ENCODE measurements at regions not wholly inside any gene's neighbourhood (a gene's known extent, or its start where the extent isn't known, plus 50 kb on each side); places are given as distances from the start of the nearest gene placed in this dataset.

- Mint-ChIP-seq H3K36me3 (ENCODE audit: insufficient read depth, unreplicated experiment) (no peaks in the 10 kb centered on the region), H3K4me3 (ENCODE audit: low read depth, unreplicated experiment) (no peak overlapping the region), H3K9me3 (ENCODE audit: low read depth, unreplicated experiment) (peaks cover 15% of the 10 kb centered on the region), H3K27ac (ENCODE audit: unreplicated experiment) (no peak overlapping the region), H3K27me3 (ENCODE audit: unreplicated experiment) (no peaks in the 10 kb centered on the region), H3K4me1 (ENCODE audit: low read depth, unreplicated experiment) (no peaks in the 10 kb centered on the region)
- DNase-seq = no peak
- no TSS peak for BruUV-seq (replicated peaks)
- CTCF ChIA-PET = no interaction called here
- intact Hi-C loops (cut with micrococcal nuclease; ENCODE audit: unreplicated experiment) = no loop called here
- no peak for TF ChIP-seq CTCF (IDR thresholded peaks at IDR 0.05; ENCODE audit: unreplicated experiment)
Measured at GRCh38 chr2:33730804-33731203, 131.7 kb upstream of the FAM98A start.

GRCh38 chr2:33730193-33730592 is 131.1 kb upstream of the FAM98A start:
- H3K36me3 Mint-ChIP-seq (ENCODE audit: insufficient read depth, unreplicated experiment) = no peaks in the 10 kb centered on the region
- no peaks in the 10 kb centered on the region for H3K4me1 Mint-ChIP-seq (ENCODE audit: low read depth, unreplicated experiment)
- peaks cover 15% of the 10 kb centered on the region for H3K9me3 Mint-ChIP-seq (ENCODE audit: low read depth, unreplicated experiment)
- H3K27me3 Mint-ChIP-seq (ENCODE audit: unreplicated experiment) = no peaks in the 10 kb centered on the region
- BruUV-seq (replicated peaks) = no TSS peak
- no peak for TF ChIP-seq CTCF (IDR thresholded peaks at IDR 0.05; ENCODE audit: unreplicated experiment)
- H3K4me3 Mint-ChIP-seq (ENCODE audit: low read depth, unreplicated experiment) = no peak overlapping the region
- DNase-seq = no peak
- intact Hi-C loops (cut with micrococcal nuclease; ENCODE audit: unreplicated experiment) = no loop called here
- CTCF ChIA-PET = no interaction called here
- H3K27ac Mint-ChIP-seq (ENCODE audit: unreplicated experiment) = no peak overlapping the region

GRCh38 chr2:33729353-33729752 is 130.3 kb upstream of the FAM98A start:
- peaks cover 15% of the 10 kb centered on the region for H3K9me3 Mint-ChIP-seq (ENCODE audit: low read depth, unreplicated experiment)
- no peak overlapping the region for H3K4me3 Mint-ChIP-seq (ENCODE audit: low read depth, unreplicated experiment)
- CTCF ChIA-PET = no interaction called here
- H3K36me3 Mint-ChIP-seq (ENCODE audit: insufficient read depth, unreplicated experiment) = no peaks in the 10 kb centered on the region
- H3K27ac Mint-ChIP-seq (ENCODE audit: unreplicated experiment) = no peak overlapping the region
- no peak for DNase-seq
- no peaks in the 10 kb centered on the region for H3K27me3 Mint-ChIP-seq (ENCODE audit: unreplicated experiment)
- intact Hi-C loops (cut with micrococcal nuclease; ENCODE audit: unreplicated experiment) = no loop called here
- no TSS peak for BruUV-seq (replicated peaks)
- no peaks in the 10 kb centered on the region for H3K4me1 Mint-ChIP-seq (ENCODE audit: low read depth, unreplicated experiment)
- TF ChIP-seq CTCF (IDR thresholded peaks at IDR 0.05; ENCODE audit: unreplicated experiment) = no peak

- H3K4me1 Mint-ChIP-seq (ENCODE audit: low read depth, unreplicated experiment) = no peaks in the 10 kb centered on the region
- DNase-seq = no peak
- no peaks in the 10 kb centered on the region for H3K36me3 Mint-ChIP-seq (ENCODE audit: insufficient read depth, unreplicated experiment)
- H3K27me3 Mint-ChIP-seq (ENCODE audit: unreplicated experiment) = no peaks in the 10 kb centered on the region
- H3K9me3 Mint-ChIP-seq (ENCODE audit: low read depth, unreplicated experiment) = peaks cover 15% of the 10 kb centered on the region
- intact Hi-C loops (cut with micrococcal nuclease; ENCODE audit: unreplicated experiment) = no loop called here
- no TSS peak for BruUV-seq (replicated peaks)
- H3K27ac Mint-ChIP-seq (ENCODE audit: unreplicated experiment) = no peak overlapping the region
- no peak overlapping the region for H3K4me3 Mint-ChIP-seq (ENCODE audit: low read depth, unreplicated experiment)
- TF ChIP-seq CTCF (IDR thresholded peaks at IDR 0.05; ENCODE audit: unreplicated experiment) = no peak
- CTCF ChIA-PET = no interaction called here
Measured at GRCh38 chr2:33728106-33728505, 129.0 kb upstream of the FAM98A start.
